ENCODE measurements at regions not wholly inside any gene's neighbourhood (a gene's known extent, or its start where the extent isn't known, plus 50 kb on each side); places are given as distances from the start of the nearest gene placed in this dataset.

GRCh38 chr2:120879431-120880295 lies 144.0 kb downstream of the GLI2 start:
- peak in 7 of 56 donors; percentile 14 to 54 (median 36) for DNase-seq

DNA sequence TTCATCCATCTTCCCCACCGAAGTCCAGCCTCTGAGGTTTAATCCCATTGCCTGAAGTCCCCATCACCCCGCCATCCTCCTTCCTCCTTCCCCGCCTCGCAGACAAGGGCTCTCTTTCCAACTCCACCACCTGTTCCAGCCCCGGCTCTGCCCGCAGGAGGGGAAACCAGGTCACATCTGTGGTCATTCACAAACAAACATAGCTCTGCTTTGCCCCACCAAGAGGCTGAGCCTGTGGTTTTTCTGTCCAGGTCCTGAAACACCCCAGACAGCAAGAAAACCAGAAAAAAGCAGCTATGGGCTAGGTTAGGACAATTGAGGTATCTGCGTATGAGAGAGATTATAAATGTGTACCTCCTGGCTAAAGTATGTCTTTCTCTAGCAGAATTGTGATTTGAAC lies 144.7 kb downstream of the GLI2 start:
- DNase-seq, result no peak

DNA sequence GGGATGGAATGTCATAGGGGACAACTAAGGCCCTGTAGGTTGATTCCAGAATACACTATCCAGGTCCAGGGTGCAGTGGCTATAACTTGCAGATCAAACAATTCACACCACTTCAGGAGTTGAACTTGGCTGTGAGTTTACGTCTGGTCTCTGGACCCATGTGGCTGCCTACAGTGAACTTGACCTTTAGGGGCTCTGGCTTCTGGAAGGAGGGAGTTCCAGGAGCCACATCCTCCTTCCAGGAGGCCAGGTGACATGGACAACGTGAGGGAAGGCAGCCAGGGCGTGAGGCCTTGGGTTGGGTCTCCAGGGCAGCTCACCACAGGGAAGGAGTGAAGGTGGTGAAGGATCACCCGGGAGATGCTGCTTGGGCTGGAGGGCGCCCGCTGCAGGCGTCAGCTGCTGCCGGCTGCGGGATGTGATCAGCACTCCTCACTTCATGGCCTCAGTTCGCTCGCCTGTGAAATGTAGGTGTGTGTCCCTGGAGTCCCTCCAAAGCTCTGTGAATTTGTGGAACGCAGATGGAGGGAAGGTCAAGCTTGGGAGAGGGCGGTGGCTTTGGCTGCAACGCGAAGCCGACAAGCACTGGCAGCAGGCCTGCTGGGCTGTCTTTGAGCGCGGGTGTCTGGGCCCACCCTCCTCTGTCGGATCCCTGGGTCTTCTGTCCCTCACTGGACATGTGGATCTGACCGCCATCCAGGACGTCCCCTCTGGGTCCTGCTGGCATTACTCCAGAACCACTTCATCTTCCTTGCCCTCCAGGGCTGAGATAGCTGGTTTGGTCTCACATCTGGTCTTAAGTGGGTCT lies 146.5 kb downstream of the GLI2 start:
- DNase-seq, result no peak

GRCh38 chr2:120883607-120884440 lies 148.2 kb downstream of the GLI2 start:
- DNase-seq, result no peak

DNA sequence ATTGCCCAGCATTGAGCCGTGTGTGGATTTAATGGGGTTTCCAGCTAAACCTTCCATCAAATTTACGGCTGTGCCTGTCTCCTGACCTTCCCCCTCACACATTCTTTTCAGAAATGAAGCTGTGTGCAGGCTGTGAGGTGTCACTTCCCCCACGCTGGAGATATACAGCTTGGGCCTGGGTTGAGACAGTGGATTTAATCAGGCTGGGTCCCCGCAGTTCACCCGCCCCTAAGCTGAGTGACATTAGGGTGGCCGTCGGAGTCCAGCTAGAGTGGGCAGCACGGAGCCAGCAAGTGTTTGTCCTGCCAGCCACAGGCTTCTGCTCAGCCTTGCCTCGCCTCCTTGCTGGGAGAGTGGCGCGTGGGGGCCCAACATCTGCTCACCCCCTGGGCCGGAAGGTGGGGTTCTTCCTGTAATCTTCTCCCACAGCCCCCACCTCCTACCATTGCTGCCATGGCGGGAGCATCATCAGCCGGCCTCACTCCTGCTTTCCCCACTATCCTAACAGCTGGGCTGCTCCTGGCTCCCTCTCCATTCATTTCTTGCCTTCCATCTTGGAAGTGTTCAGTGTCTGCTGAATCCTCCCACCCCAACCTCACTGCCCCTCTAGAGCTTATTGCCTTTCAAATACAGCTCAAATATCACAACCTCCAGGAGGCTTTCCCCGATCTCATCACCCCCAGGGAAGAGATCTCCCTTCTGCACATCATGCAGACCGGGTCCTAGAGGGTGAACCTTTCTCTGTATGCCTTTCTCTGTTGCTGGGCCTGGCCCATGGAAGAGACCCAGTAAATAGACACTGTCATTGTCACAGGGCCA lies 149.0 kb downstream of the GLI2 start:
- DNase-seq, result no peak

DNA sequence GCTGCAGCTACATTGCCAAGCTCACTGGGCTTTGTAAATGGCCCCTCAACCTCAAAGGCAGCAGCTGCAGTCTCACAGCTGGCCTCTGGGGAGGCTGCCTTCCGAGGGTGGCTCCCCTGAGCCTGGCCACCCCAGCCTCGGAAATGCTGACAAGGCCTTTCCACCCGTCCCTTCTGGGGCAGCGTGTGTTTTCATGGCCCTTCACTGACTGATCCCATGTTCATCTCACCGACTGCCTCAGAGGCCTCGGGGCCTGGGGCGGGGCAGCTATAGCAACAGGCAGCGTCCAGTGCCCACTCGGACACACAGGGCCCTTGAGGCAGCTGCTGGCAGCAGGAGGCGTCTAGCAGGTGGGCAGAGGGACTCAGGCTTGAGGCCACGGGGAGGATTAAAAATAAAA lies 149.7 kb downstream of the GLI2 start:
- no peak for DNase-seq

DNA sequence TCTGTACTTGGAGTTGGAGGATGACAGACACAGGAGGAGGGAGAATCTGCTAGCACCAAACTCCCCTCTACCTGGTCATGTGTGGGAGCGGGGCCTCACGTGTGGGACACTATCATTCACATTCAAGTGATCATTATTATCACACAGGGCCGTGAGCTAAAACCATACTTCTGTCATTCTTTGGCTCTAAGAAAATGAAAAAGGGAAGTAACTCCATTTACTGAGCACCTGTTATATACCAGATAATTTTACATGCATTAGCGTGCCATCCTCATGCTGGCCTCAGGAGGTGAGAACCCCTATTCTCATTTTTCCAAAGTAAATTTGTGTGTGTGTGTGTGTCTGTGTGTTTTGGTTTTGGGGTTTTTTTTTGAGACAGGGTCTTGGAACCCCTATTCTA lies 150.1 kb downstream of the GLI2 start:
- DNase-seq, result no peak

DNA sequence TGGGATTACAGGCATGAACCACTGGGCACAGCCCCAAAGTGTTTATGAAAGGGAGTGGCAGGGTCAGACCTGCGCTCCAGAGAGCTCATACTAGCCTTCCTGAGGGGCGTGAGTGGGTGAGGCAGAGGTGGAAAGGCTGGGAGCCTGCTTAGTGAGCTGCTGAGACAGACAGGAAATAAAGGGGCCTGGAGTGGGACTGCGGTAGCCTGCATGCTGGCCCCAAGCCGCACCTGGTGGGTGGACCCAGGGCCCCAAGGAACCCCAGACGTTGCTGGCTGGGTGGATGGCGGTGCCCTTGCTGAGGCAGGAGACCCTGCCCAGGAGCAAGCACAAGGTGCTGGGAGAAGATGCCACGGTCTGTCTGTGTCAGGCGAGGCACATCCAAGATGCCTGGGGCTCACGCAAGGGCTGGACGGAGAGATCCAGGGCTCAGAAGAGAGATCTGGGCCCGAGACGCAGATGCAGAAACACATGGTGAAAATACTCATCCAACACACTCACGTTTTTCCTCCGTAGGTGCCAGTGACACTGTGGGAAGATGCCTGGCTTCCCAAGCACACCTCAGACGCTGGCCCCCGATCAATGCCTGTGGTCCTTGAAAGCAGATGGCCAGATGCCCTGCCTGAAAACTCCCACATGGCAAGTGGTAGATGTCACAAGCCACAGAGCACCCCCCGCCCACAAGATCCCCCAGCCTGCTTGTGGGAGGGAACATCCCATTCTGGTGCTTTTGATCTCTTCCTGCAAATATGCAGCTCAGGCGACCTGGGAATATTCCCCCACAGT lies 151.1 kb downstream of the GLI2 start:
- no peak for DNase-seq

DNA sequence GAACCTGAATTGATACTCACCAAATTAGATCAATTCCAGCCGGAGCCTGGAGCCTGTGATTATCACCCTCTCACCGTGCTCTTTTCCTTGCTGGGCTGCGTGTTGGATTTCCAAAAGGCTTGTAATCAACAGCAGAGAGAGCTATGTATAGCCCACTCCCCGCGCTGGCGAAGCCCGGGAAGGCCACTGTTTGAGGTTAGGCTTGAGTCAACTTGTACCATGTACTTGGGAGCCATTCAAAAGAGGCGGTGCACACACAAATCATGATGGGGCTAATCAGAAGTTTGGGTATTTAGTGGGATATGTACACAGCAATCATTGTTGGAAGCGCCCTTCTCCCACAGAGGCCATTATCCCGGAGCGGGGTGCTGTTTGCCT lies 151.6 kb downstream of the GLI2 start:
- DNase-seq, result no peak

GRCh38 chr2:120887741-120888231 lies 152.1 kb downstream of the GLI2 start:
- peak in 4 of 56 donors; percentile 12 to 25 (median 22) for DNase-seq

DNA sequence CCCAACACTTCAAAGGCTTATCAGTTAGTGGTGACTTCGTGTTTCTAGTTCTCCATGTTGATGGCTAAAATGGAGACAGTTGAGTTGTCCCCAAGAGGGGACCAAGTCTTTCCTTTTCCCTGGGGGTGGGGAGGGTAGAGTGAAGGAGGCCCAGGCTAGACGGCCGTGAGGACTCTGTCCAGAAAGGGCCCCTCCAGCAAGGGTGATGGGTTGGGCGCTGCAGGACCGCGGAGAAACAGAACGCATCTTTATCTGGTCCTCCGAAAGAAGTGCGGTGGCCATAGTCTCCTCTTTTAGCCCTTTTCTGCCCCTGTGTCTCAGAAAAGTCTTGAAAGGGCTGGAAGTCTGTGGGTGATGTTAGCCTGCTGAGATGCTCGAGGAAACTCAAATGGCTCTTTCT lies 153.2 kb downstream of the GLI2 start:
- DNase-seq, result no peak

DNA sequence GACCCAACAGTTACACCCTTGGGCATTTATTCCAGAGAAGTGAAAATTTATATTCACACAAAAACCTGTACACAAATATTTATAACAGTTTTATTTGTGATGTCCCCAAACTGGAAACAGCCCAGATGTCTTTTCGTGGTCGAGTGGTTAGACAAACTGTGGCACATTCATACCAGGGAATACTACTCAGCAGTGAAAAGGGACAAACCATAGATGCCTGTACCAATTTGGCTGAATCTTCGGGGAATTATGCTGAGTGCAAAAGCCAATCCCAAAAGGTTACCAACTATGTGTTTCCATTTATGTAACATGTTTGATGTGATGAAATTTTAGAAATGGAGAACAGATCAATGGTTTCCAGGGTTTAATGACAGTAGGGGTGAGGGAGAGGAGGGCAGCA lies 154.3 kb downstream of the GLI2 start:
- no peak for DNase-seq

DNA sequence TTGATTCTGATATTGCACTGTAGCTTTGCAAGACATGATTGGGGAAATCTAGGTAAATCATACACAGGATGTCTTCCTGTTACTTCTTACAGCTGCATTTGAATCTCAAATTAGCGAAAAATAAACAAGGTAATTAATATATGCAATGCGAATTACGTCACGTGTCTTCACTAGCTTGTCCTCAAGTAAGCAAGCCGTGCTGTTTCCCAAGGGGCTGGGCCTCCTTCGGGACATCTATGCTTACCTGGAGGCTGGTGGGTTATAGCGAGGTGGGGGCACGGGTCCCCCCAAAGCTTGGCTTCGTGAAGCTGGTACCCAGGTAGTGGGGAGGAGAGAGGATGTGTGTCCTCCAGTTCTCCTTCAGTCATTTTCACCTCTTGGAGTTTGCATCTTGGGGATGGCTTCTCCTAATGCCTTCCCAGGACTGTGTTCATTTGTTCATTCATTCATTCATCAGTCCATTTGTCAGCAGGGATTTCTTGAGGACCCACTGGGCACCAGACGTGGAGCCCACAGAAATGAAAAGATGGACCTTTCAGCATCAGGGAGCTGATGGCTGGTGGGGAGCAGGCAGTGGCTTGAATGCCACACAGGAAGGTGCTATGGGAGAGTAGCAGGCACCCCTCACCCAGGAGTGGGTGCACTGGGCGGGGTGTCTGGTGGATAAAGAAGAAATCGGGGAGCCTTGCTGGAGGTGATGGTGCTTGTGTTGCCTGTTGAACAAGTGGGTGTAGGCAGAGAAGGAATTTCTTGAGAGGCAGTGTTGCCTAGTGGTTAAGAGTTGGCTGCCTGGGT lies 155.1 kb downstream of the GLI2 start:
- DNase-seq, result no peak

GRCh38 chr2:120892271-120892966 lies 156.8 kb downstream of the GLI2 start:
- DNase-seq, result no peak

GRCh38 chr2:120892967-120893667 lies 157.4 kb downstream of the GLI2 start:
- DNase-seq, result peak in 8 of 56 donors; percentile 15 to 74 (median 26)

DNA sequence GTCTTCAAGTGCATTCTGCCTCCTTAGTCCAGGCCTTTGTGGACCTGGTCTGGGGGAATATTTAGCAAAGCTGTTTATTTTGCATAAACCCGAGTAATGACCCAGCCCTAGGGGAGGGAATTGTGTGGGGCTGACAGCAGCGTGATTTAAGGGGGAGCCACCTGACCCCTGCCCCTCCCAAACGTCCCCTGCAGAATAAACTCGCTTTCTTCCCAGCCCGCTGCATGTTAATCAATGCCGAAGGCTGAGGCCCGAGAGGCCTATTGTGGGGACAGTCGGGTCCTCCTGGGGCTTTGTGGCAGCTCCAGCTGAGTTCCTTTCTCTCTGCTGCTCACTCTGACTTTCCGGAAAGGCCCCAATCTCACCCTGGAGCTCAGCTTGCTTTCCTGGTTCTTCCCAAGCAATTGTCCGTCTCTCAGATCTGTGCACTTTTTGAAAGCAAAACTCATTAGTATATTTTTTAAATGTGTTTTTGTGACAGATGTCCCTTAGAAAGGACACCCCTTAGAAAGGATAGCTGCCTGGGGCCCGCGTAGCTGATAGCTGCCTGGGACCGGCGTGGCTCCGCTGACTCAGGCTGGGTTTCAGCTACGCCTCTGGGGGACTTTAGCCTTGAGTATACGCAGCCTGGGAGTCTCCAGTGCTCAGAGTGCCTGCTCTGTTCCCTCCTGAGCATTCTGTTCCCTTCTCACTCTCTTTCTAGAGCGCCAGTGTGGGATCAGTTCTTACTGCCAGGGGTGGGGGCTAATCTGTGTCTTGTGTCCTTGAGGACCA lies 158.3 kb downstream of the GLI2 start:
- DNase-seq, result peak in 6 of 56 donors; percentile 8 to 58 (median 22)

GRCh38 chr2:120894966-120895365 lies 159.3 kb downstream of the GLI2 start:
- peak in 12 of 56 donors; percentile 10 to 63 (median 34) for DNase-seq
